Omental fat pad (tissue), 3 donors: ENCODE measurements at regions not wholly inside any gene's neighbourhood (a gene's known extent, or its start where the extent isn't known, plus 50 kb on each side); places are given as distances from the start of the nearest gene placed in this dataset.
"Not testable (repeated sequence)": the region's sequence is repeated elsewhere in the genome, so short reads cannot be mapped to it uniquely, and the experiment has no call there.

Experiments used
- ATAC-seq: fragments of 150-250 bp; one replicate; pipeline ENCODE4 v1.9.1; 2016; ENCODE audit warnings: mild to moderate bottlenecking, moderate library complexity; ENCODE audit not compliant: low FRiP score
- DNase-seq: peaks from one replicate; pipeline ENCODE4 v3.0.0-alpha.2; 2019; ENCODE audit warnings: low spot score
- TF ChIP-seq, protein P1 (sequence below), 3 donors: fragments of 450-650 bp; IDR thresholded peaks; one replicate each; pipeline ENCODE4 v1.5.1; 2016 to 2017; ENCODE audit warnings: antibody characterized with exemption in 3 of 3, mild to moderate bottlenecking in 3 of 3, moderate library complexity in 2 of 3

DNA sequence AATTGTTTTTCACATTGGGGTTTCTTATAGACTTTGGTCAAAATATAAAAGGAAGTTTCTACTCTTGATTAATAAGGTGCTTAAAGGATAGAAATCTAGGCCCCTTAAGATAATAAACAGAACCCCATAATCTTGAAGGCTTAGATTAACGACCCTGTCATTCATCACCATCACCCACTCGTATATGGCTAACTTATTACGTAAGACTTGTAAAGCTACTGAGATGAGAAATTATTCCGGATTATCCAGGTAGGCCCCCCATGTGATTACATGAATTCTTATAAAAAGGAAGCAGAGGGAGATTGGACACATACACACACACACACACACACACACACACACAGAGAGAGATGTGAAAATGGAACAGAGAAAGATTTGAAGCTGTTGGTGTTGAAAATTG is 1489.2 kb upstream of the TENM4 start:
- no peak for DNase-seq
- no peak for ATAC-seq
- TF ChIP-seq, protein P1, sequence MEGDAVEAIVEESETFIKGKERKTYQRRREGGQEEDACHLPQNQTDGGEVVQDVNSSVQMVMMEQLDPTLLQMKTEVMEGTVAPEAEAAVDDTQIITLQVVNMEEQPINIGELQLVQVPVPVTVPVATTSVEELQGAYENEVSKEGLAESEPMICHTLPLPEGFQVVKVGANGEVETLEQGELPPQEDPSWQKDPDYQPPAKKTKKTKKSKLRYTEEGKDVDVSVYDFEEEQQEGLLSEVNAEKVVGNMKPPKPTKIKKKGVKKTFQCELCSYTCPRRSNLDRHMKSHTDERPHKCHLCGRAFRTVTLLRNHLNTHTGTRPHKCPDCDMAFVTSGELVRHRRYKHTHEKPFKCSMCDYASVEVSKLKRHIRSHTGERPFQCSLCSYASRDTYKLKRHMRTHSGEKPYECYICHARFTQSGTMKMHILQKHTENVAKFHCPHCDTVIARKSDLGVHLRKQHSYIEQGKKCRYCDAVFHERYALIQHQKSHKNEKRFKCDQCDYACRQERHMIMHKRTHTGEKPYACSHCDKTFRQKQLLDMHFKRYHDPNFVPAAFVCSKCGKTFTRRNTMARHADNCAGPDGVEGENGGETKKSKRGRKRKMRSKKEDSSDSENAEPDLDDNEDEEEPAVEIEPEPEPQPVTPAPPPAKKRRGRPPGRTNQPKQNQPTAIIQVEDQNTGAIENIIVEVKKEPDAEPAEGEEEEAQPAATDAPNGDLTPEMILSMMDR (IDR thresholded peaks at IDR 0.05), result no peak

DNA sequence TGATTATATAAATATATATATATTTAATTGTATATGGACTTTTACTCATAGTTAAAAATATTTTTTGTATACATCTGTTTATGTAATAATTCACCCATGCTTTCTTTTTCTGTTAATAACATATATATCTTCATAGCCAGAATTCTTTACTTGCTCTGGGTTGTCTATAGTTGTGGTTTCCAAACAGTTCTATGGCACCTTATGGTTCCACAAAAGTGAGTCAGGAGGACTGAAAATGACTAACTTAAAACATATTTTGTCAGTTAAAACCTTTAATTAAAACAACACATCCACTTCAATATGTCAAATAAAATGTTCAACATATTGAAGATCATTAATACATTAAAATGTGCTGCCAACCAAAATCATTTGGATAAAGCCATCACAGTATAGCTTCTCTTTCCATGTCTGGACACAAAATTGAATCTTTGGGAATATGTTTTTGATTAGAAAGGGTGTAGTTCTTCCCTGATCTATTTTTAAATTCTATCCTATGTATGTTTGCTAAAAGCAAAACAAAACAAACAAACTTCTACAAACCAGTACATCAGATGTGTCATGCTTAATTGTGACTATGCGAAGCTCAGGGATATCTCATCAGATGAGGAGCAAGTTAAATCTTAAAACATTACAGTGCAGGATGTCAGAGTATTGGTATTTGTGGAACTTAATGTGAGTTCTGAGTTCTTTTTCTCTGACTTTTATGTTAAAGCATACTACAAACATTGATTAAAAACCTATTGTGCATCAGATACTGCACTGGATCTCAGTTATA is 1488.4 kb upstream of the TENM4 start:
- no peak for DNase-seq
- ATAC-seq, result no peak
- TF ChIP-seq, protein P1 (IDR thresholded peaks at IDR 0.05), result no peak

DNA sequence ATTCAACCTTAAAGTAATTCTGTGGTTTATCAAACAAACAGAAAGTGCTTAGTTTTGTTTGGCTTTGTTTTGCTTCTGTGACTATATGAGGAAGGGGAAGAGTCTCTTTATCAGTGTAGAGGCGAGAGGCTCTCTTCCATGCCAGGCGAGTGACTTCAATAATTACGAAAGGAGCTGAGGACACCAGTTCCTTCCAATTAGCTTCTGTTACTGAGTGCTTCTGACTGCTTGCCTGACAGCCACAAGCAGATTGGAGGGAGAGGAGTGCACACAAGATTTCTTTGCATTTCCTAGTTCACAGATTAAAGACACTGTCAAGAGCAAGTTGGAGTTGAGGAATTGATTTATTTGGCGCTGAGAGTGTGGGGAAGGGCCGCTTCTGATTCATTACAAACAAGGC is 1484.5 kb upstream of the TENM4 start:
- TF ChIP-seq, protein P1 (IDR thresholded peaks at IDR 0.05), result no peak
- no peak for DNase-seq
- ATAC-seq, result no peak

DNA sequence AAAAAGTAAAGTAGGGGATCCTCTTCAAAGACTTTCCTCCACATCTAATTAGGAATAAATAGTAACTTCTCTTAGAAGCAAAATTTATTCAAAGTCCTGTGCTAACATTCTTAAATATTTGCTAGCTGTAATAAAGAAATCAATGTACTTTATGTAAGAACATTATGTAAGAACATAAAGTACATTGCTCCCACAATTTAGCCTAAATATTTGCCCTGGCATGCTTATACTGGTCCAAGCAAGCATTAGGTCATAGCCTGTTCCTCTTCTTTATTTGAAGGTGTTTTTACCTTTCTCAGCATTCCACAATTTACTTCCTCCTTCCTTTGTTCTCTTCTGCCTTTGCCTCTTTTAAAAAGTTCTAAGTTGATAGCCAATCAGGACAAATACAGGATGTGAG is 1480.5 kb upstream of the TENM4 start:
- ATAC-seq, DNase-seq: not testable (repeated sequence)

DNA sequence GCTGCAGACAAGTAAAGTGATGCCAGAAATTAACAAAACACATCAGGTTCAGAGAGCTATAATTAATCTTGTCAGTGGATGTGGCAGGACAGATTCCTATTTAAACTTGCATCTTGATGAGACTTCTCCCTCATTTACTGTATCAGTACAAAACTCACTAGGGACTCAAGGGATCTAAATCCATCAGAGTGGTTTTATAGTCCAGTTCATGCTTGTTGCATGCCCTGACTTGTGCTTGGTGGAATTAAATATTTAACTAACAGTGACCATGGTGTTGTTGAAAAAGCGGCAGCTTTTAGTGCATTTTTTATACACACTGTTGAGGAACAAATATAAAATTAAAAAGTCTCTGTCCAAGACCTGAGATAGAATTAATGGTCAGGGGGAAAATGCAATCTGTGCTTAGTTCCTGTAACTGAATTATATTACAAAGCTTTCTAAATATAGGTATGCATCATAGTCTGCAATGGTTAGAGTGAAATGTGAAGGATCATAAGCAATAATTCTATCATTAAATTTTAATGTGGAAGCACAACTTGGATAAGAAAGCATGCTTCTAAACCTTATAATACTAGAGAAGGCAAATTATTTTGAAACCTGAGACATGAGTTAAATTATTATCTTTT is 1475.5 kb upstream of the TENM4 start:
- TF ChIP-seq, protein P1 (IDR thresholded peaks at IDR 0.05), result no peak
- no peak for ATAC-seq
- no peak for DNase-seq

DNA sequence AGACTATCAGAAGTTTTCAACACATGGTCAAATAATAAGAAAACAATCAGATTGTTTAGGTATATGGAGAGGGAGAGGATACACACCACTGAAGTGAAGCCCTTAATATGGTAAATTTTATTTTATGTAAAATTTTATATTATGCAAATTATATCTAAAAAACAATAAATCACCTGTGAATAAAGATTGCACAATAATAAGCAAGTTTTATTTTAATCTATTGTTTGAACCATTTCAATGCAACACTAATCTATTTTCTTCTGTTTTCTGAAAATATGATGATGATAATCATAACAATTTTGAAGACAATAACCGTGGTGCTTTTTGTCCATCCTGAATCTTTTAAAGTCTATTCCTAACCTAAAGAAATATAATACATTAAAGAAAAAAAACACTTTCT is 1473.5 kb upstream of the TENM4 start:
- ATAC-seq (no peak), DNase-seq (no peak)
- TF ChIP-seq, protein P1 (IDR thresholded peaks at IDR 0.05), result no peak

DNA sequence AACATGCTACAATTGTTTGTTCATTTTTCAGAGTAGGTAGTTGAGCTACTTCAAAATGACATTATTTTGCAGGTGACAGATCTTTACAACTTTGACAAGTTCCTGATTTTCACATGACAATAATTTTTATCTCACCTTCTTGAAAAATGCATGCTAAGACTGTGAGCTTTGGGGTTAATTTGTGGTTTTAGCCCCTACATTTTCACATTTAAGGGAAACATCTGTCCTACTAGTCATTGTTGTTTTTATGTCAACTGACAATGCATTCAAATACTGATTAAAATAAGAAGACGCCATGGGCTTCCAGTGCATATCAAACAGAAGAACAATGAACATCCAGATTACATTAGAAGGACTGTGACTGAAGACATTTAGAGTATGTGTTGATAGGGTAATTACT is 1470.8 kb upstream of the TENM4 start:
- DNase-seq, result no peak
- TF ChIP-seq, protein P1 (IDR thresholded peaks at IDR 0.05), result no peak
- ATAC-seq, result no peak
